Anterior cingulate cortex (tissue), 58 donors: ENCODE measurements at regions not wholly inside any gene's neighbourhood (a gene's known extent, or its start where the extent isn't known, plus 50 kb on each side); places are given as distances from the start of the nearest gene placed in this dataset.

Experiments
- DNase-seq, 58 donors: peaks; one replicate each; lab custom pipeline; 2025; lab: John Stamatoyannopoulos, UW

DNA sequence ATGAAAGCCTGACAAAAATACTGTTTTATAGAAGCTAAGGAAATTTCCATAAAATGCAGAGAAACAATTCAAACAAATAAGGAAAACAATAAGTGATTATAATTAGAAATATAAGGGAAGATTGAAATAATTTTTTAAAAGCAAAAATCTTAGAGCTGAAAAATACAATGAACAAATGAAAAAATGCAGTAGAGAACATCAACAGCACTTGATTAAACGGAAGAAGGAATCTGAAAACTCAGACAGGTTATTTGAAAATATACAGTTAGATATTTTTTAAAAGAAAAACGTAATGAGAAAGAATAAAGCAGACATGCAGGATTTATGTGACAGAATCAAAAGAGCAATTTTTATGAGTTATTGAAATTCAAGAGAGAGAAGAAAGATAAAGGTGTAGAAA is 279.1 kb upstream of the MAGI2 start:
- no peak for DNase-seq

DNA sequence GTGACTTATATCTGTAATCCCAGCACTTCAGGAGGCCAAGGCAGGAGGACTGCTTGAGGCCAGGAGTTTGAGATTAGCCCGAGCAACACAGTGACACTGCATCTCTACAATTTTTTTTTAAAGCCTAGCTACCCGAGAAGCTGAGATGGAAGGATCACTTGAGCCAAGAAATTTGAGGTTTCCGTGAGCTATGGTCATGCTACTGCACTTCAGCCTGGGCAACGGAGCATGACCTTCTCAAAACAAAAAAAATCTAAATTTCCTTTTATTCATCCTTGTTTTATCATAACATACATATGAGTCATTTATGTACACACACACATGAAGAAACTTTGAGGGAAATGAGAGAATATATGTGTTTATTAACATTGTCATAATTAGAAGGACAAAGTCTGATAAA is 277.5 kb upstream of the MAGI2 start:
- no peak for DNase-seq

DNA sequence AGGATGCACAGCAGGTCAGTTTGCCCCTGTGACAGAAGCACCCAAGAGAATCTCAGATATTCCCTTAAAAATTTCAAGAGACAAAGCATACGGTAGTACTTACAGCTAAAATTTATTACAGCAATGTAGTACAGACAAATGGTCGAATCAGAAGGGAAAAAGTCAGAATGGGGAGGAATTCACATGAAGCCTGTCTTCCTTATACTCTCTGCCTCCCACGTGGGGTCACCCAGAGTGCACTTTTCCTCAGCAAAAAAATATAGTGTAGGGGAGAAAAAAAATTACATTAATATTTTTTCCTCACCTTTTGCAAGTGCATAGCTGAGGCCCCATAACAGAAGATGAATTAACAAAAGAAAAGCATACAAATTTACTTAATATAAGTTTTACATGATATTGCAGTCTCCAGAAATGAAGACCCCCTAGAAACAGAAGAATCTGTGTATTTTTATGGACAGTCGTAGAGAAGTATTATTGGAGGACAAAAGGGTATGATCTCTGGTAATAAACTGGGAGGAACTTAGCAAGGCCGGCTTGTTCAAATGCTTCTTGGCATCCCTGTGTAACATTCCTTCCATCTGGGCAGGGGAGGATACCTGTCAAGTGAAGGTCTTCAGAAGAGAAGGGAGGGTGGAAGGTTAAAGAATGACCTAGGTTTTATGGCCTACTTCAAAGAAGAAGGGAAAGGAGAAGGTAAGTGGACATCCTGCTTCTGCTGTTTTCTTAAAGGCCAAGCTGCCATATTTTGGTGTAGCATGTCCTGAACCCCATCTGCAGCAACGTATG is 270.6 kb upstream of the MAGI2 start:
- DNase-seq: no peak

DNA sequence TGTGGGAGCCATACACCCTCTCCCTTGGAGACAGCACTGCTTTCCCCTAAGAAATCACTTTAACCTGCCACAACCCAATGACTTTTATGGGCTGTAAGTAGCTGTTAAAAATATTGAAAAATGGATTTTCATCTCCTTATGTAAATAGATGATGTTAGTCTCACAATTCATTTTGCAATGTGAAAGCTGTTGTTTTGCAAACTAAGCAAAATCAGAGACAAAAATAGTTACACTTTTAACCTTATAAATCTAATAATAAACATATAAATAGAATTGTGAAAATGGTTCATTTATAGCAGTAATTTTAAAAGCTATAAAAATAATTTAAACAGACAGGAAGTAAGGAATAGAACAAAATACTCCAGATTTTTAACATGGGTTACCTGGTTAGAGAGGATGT is 268.8 kb upstream of the MAGI2 start:
- no peak for DNase-seq

DNA sequence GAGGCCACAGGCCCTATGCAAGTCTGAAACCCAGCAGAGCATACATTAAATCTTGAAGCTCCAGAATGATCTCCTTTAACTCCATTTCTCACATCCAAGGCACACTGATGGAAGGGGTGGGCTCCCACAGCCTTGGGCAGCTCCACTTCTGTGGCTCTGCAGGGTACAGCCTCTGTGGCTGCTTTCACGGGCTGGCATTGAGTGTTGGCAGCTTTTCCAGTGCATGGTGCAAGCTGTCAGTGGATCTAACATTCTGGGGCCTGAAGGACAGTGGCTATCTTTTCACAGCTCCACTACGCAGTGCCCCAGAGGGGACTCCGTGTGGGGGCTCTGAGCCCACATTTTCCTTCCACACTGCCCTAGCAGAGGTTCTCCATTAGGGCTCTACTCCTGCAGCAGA is 265.7 kb upstream of the MAGI2 start:
- DNase-seq: peak in 1 of 58 donors; percentile 1

DNA sequence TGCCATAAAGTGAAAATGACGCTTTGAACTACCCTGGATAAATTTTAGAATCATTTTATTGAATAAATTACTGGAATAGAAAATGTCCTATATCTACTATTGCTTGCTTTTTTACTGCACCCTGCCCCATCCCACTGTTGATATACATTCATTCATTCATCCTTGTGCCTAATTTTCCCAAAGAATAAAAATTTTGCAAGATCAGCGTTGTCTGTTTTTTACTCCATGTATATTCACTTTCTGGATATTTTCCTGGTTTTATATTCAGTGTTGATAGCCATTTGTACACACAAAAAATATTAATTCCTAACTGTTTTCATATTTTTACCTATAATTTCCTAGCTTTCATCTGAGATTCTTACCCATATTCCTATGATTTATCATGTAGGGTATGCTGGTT is 262.9 kb upstream of the MAGI2 start:
- no peak for DNase-seq

DNA sequence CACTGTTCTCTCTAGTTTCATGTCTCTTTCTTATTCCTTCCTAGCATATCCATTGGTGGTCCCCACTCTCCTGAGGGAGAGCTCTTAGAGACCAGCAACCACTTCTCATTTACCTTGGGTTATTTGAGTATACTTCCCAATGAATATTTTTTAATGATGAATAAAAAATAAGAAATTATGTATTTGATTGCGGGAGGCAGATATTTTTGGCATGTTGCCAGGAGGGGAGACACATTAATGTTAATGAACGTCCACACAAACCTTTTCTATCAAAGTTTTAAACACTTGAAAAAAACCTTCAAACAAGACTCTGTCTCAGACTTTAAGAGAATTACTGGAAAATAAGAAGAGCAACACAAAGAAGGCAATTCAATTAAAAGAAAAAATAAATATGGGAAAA is 260.6 kb upstream of the MAGI2 start:
- no peak for DNase-seq

DNA sequence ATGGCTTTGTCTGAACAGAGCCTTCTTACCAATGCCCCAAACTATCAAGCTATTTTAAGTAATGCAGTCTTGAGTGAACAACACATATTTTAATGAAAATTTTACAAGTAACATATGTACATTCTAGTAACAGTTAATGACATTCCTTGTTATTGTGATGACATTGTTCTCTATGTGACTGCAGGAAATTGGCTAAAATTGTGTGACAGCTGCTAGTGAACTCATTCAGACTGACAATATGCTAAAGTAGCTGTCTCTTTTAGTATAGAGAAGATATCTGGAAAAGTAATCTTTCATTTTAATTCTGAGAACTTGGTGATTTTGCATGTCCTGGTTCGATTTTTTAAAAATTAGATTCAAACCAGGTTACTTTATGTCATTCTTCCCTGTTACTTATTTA is 259.8 kb upstream of the MAGI2 start:
- DNase-seq: no peak

DNA sequence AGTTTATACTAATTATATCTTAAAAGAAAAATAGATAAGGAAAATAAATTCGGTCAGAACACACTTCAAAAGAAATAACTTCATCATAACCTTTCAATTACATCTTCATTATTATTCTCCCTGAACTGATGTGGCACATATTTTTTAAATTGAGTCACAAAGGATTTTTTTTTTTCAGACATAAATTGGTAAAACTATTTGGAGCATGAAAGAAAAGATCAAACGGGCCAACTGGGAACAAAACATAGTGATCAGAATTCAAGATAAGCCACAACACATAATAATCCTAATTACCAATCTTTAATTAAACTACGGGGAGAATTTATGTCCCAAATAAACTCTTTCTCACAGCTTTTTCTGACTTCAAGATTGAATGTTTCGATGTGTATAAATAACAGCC is 258.2 kb upstream of the MAGI2 start:
- DNase-seq: no peak

DNA sequence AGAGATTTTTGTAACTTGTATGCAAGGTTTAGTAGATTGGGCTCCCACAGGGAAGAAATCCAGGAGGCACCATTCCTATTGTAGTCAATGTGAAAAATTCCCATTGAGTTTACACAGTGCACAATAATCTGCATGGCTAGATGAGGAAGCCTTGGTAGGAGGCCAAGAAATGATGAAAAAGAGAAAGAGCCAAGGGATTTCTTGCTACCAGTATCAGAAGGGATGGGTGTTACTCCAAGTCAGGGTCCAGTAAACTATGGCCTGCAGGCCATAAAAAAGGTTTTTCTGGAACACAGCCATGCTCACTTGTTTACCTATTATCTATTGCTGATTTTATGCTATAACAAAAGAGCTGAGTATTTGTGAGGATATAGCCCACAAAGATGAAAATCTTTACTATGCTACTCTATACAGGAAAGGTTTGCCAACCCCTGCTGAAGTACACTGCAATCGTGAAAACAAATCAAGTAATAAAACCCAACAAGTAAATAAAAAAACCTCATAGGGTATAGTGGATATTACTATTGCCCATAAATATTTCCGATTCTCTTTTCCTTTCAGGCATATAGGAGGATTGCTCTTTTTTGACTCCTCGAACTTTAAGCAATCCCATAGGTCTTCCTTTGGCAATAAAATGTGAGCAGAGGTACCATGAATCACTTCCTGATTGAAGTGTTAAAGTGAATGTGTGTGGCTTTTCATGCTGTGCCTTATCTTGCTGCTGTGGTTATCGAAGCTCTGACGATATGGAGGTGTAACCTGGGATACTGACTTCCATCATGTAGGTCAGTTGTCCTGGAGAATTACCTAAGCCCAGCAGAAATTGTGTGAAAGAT is 256.3 kb upstream of the MAGI2 start:
- DNase-seq: no peak

DNA sequence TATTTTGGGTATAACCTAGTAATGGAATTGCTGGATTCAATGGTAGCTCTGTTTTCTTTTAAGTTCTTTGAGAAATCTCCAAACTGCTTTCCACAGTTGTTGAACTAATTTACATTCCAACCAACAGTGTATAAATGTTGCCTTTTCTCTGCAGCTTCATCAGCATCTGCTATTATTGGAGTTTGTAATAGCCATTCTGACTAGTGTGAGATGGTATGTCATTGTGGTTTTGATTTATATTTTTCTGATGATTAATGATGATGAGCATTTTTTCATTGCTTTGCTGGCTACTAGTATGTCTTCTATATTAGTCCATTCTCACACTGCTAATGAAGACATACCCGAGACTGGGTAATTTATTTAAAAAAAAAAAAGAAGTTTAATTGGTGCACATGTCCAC is 248.6 kb upstream of the MAGI2 start:
- no peak for DNase-seq

DNA sequence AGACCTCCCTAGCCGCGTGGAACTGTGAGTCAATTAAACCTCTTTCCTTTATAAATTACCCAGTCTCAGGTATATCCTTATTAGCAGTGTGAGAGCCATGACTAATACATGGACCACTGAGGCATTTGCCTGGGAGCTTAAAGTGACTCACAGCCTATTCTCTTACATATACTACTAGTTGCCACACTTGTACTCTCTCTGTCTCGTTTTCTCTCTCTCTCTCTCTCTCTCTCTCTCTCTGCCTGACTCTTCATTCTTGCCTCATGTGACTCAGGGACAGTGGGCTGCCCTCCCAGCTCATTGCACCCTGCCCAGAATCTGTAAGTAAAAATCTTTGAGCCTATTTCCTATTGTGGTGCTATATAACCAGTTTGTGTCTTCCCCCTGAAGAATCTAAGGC is 238.5 kb upstream of the MAGI2 start:
- no peak for DNase-seq

DNA sequence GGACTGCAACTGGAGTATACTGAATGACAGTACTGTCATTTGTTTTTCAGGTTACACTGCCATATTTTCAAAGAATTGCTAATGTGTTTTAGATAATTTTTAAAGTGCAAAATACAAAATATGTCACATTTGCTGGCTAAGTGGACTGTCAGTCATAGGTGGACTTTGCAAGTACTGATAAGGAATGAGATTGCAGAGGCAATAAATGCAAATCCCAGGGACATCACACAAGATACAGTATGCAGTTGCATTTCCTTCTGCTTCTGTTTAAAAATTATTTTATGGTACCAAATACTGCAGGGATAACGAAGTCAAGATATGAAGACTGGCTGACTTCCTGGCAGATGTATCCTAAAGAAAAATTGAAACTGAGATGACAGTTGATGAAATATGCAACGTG is 237.6 kb upstream of the MAGI2 start:
- no peak for DNase-seq

DNA sequence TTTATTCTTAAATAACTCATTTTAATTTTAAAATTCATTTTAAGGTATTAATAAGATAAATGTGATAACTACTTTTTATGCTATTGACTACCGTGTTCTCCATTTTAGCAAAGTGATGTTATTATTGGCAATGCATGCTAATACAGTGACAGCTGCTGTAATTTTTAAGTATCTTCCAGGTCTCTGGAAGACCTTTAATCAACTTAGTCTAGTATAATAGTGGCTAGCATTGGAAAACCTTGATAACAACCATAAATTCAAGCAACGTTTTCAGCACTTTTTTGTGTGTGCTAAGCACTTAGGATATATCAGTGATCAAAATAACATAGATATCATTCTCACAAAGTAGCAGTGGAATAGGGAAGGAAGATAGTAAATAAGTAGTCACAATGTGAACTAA is 230.9 kb upstream of the MAGI2 start:
- no peak for DNase-seq

DNA sequence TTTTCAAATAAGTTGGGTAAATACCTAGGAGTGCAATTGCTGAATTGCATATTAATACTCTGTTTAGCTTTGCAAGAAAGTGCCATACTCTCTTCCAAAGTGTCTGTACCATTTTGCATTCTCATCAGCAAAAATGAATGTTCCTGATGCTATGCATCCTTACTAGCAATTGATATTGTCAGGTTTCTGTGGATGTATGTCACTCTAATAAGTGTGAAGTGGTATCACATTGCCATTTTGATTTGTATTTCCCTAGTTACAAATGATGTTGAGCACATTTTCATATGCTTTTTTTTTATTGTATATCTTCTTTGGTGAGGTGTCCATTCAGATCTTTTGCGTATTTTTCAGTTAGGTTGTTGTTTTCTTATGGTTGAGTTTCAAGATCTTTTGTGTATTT is 230.4 kb upstream of the MAGI2 start:
- no peak for DNase-seq

DNA sequence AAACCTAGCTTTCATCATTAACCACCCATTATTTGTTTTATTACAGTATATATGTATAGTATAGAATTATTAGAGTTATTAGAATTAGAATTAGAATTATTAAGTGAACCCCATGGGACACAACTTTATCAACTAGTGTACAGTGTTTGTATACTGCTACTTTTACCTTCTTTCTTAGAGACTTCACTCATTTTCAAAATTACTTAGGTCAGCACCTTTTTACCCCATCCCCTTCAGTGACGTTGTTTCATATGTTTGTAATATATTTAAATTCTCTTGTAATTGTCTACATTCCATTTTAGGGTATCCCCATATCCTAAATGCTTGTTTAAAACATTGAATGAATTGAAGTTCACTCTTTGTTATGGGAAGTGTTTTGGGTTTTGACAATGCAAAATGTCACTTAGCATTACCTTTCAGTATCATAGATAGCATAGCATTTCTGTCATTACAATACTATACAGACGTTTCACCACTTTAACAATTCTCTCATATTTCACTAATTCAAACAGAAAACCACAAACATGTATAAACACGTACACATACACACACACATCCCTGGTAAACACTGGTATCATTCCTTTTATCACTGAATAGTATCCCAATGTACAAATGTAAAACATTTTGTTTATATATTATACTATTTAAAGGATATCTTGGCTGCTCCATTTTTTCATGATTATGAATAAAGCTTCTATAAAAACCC is 229.9 kb upstream of the MAGI2 start:
- DNase-seq: no peak

DNA sequence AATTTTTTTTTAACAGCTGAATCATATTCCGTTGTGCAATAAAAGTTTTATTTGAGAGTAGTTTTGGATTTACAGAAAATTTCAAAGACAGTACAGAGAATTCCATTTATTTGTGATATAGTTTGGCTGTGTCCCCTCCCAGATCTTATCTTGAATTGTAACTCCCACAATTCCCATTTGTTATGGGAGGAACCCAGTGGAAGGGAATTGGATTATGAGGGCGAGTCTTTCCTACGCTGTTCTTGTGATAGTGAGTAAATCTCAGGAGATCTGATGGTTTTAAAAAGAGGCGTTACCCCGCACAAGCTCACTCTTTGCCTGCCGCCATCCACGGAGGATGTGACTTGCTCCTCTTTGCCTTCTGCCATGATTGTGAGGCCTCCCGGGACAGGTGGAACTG is 228.0 kb upstream of the MAGI2 start:
- no peak for DNase-seq

DNA sequence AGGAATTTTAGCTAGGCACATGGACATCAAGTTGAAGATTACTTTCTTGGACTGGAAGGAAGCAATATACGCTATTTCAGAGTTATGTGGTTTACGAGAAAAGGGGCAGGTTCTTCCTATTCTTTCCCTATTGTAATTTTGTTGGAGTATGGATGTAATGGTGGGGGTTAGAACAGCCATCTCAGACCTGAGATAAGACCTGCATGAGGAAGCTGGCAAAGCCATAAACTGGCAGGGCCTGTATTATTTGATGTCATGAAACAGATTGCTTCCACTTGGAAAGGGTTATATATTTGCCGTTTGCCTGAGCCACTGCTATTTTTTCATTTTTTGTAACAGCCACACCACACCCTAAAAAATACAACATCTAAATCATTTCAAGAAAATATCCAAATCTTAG is 220.5 kb upstream of the MAGI2 start:
- no peak for DNase-seq

DNA sequence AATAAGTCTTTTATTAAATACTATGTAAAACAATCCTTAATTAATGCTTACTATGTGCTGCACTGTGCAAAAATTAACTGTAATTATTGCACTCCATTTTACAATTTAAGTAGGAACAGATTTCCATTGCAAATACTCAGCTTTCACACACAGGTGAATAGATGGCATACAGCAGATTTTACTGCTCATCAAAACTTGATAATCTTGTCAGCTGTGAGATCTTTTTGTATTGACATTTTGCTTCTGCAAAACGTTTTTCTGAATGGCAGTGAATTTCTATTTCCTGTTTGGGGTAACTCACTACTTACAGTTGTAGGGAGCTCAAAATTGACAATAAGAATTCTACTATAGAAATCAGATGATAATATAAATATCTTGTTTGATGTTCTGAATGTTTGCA is 220.0 kb upstream of the MAGI2 start:
- DNase-seq: no peak

DNA sequence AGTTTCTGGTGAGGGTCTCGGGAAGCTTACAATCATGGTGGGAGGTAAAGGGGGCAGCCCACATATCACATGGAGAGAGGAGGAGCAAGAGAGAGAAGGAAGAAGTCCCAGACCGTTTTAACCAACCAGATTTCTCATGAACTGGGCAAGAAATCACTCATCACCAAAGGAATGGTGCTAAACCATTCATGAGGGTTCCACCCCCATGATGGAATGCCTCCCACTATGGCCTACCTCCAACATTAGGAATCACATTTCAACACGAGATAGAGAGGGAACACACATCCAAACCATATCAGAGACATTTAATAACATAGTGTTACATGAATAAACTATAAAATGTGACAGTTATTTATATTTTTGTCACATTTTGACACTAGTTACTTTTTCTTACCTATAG is 214.8 kb upstream of the MAGI2 start:
- DNase-seq: no peak

DNA sequence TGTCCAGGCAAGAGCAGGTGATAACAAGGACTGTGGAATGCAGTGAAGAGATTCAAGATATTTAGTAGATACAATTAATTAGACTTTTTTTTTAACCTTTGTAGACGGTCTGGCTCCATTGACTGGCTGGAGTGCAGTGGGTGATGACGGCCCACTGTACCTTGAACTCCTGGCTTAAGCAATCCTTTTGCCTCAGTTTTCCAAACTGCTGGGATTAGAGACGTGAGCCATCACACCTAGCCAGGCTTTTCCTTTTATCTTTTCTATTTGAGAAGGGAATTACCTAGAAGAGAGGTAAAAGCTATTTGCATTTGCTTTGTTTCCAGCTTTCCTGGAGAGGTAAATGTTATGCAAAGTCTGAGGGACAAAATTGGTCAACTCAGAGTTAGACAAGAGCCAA is 213.0 kb upstream of the MAGI2 start:
- DNase-seq: no peak
